Activated CD4-positive, alpha-beta T cell treated with anti-CD3 and anti-CD28 coated beads, Interleukin-2, amount 50 U/mL, for 48 hours (primary cell): ENCODE measurements at regions not wholly inside any gene's neighbourhood (a gene's known extent, or its start where the extent isn't known, plus 50 kb on each side); places are given as distances from the start of the nearest gene placed in this dataset.

Experiments used
- DNase-seq, 2 experiments: peaks; one replicate each; pipeline ENCODE4 v3.0.0-alpha.2; 2020

GRCh38 chr15:37261685-37262084, 161.3 kb upstream of the MEIS2 start:
- no peak for DNase-seq

DNA sequence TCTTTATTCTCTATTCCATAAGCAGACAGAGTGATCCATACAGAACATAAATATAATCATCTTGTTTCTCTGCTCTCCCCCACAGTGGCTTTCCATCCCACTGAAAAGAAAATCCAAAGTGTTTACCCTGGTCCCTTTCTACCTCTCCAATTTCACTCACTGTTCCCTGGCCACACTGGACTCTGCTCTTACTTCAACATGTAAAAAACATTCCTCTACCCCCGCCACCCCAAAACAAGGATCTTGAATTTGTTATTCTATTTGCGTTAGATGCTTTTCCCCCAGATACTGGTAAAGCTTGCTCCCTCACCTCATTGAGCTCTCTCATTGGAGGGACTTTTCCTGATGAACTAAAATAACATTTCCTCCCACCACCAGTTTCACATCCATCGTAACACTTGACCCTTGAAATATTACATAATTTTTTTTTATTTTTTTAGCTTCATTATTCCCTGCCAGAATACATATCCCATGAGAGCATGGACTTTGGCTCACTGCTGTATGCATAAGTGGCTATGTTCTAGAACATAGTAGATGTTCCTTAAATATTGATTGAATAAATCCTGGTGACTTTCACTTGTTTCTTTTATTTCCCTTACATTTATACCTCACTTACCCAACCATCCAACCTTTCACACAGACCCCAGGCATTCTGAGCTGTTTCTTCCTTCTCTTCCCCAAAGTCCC, 162.7 kb upstream of the MEIS2 start:
- no peak for DNase-seq

- no peak for DNase-seq
Observed at GRCh38 chr15:37289109-37289765, 188.9 kb upstream of the MEIS2 start.

DNA sequence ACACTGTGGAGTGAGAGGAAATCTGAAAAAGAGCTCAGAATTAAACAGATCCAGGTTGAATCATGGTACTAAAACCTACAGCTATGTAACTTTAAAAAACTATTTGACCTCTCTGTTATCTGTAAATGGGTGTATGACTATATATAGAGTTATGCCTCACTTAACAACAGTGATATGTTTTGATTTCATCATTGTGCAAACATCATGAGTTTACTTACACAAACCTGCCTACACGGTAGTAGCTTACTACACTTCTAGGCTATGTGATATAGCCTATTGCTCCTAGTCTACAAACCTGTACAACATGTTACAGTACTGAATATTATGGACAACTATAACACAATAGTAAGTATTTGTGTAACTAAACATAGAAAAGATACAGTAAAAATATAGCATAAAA, 191.6 kb upstream of the MEIS2 start:
- DNase-seq, result no peak

GRCh38 chr15:37298271-37298670, 197.9 kb upstream of the MEIS2 start:
- DNase-seq, result no peak

GRCh38 chr15:37339437-37339836, 239.1 kb upstream of the MEIS2 start:
- no peak for DNase-seq

DNA sequence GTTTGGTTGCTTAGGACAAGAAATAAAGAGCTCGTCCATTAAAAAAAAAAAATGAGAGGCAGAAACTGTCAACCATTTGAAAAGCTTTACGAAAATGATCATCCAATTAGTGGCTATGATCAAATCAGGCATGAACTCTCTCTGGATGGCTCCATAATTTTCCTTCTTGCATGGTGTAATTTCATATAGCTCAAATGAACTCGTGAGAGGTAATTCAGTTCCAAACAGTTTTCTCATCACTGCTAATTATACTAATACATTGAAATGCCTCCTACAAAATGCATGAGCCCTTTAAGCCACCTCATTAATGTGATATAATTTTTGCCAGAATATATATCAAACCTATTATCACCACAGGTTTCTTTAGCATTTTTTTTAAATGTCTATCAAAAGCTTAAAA, 239.5 kb upstream of the MEIS2 start:
- DNase-seq, result no peak

DNA sequence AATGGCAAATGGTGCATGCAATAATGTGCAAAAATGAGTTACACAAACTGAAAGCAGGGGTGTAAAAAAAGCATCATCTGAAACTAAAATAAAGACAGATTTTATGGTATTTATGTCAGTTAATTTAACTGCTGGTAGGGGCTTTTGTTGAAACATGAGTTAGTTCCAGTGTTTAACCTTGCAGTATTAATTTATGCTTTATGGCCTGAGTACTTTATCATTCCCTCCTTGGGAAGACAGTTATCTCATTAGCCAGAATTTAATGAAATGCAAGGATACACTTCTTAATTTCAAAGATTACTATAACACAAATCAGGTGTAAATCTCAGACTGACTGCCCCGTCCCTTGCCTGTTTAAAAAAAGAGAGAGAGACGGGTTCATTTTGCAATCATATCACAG, 240.1 kb upstream of the MEIS2 start:
- no peak for DNase-seq

- no peak for DNase-seq
Observed at GRCh38 chr15:37359101-37359892, 258.9 kb upstream of the MEIS2 start.

DNA sequence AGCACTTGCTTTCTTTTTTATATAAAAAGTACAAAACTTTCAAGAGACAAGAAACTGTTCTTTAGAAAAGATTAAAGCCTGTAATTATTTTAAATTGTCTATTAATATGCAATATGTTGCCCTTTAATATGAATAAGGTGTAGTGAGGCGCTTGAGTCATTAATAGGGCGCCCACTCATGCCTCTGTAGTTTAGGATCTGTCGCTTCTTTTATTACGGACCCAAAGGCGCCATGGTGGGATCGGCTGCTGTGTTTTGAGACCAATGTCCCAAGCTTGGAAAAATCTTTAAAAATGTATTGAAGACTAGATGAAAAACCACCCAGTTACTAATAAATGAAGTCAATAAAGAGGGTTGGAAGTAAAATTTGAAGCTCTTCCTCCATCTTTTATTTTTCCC, 259.5 kb upstream of the MEIS2 start:
- DNase-seq, result no peak

- no peak for DNase-seq
Observed at GRCh38 chr15:37360724-37361123, 260.4 kb upstream of the MEIS2 start.

DNA sequence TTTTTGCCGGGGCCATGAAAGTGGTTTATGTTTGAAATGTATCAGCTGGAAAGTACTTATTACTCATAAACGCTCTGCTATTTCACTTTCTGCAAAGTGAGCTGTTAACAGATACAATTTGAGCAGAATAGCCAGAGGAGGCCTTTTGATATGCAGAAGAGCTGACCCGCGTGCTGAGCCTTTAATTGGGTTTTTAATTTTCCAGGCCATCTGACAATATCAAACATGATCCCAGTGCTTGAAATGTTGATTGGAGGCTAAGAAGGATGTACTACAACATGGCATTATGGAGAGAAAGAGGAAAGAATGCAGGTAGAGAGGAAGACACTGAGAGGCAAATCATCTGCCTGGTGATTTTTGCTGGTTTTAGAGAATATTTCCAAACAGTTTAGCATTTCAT, 261.3 kb upstream of the MEIS2 start:
- no peak for DNase-seq

DNA sequence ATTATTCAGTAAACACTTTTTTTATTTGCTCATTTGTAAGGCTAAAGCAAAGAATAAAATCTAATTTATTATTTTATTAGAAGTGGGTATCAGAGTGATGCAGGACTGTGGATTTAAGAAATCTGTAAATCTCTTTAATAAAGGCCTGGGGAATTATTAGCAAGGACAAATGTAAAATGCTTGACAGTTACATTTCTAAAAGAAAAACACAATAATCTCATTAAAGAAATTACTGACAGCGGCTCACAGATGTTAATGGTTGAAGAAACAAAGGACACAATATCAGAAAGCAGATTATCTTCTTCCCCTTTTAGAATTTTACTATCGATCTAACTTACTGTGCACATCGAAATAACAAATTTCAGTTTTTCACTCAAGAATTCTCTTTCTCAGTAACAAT, 262.1 kb upstream of the MEIS2 start:
- DNase-seq, result no peak

- DNase-seq, result no peak
Observed at GRCh38 chr15:37368961-37369360, 268.6 kb upstream of the MEIS2 start.

GRCh38 chr15:37370941-37371340, 270.6 kb upstream of the MEIS2 start:
- no peak for DNase-seq

GRCh38 chr15:37372064-37372463, 271.7 kb upstream of the MEIS2 start:
- no peak for DNase-seq

GRCh38 chr15:37375519-37375918, 275.2 kb upstream of the MEIS2 start:
- DNase-seq, result no peak

GRCh38 chr15:37377428-37377827, 277.1 kb upstream of the MEIS2 start:
- DNase-seq, result no peak

DNA sequence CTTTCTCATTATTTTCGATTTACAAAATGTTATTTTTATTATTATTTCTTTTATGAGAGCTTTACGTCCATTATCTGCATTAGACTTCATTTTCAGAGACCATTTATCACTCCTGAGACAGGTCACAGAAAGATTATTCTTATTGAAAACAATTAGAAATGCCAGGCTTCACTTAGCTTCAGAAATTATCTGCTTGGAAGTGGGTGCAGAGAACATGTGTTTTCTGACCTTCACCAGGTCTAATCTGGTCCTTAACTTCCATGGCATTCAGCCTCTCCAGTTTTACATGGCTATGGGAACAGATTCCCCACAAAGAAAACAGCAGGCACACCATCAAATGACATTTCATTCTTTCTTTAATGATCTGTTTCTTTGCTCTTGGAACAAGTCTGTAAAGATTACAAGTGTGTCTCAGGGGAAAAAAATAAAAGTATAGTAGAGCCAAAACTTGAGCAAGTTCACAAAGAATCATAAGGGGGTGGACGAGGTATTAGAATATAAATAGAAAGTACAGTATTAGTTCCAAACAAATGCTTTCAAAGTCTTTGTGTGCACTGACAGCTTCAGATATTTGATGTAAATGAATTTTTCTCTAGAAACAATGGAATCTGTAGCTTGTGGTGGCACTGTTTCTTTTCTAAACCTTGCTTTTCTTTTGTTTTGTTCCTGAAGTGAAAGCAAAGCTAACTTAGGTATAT, 294.2 kb upstream of the MEIS2 start:
- DNase-seq, result no peak

DNA sequence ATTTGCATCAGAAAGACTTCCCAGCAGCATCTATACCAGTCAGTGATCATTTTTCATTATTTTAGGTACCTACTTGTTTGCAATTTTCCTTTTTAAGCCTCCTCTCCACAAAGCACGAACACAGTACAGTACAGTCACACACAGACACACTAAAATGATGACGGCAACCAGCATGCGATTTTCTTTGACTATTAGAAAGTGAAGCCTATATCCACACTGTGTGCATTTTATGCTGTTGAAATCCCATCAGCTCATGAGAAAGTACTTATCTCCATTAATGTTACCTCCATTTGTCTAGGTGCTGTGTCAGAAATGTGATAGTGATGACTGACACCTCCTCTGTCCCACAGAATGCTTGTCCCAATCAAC, 294.7 kb upstream of the MEIS2 start:
- no peak for DNase-seq

DNA sequence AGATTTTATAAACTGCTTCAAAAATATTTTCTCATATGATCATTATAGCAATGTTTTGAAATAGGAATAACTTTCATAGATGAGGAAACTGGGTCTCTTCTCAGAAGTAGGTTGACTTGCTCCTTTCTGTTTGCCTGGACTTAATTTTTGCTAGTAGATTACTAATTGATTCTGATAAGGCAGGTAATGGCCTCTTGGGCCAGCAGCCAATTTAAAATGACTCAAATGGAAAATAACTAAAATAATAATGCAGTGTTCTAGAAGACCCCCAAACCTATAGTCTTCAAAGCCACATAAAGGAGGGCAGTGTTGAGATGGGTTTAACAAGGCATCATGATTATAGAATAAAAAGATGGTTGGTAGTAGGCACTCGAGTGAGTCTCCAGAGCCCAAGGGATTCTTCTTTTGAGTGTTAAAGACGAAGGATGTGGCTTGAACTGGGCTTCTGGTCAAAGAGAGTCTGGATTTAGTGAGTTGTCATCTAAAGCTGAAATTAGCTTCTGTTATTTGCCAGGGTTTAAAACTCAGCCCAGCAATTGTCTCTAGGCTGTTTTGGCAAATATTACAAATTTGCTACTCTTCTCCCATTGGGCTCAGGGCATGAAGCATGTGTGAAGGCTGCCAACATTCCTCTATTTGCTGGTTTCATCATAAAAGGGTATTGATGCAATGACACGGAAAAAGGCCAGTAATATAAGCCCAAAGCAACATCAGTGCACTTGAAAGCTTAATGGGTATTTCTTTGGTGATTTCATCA, 297.1 kb upstream of the MEIS2 start:
- no peak for DNase-seq

DNA sequence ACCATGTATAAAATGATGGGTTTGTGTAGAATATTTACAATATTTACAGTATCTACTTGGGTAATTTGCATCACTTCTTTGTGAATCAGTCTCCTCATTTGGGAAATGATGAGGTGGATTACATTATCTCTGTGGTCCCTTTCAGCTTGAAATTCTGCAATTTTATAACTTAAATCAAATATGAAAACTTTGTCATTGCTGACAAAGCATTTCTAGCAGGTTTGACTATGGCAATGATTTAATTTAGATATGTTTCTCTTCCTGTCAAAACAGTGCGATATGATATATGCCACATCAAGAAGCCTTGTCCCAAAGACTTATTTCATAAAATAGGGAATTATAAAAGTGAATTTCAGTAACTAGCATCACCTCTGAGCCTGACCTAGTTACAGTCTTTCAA, 315.8 kb upstream of the MEIS2 start:
- DNase-seq, result no peak

DNA sequence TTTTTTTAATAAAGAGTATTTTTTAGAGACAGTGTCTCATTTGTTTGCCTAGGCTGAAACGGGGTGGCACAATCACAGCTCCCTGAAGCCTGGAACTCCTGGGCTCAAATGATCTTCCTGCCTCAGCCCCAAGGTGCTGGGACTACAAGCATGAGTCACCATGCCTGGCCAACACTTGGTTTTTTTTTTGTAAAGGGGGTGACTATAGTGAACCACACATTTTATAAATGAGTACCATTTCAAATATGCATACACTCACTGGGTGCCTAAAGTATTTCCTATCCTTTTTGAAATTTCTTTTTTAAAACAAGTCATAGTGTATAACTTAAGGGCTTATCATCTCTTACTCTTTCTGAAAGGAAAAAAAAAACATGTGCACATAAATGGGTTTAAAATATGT, 325.2 kb upstream of the MEIS2 start:
- no peak for DNase-seq
